SU-DHL-6 (cell line): ENCODE measurements at regions not wholly inside any gene's neighbourhood (a gene's known extent, or its start where the extent isn't known, plus 50 kb on each side); places are given as distances from the start of the nearest gene placed in this dataset.

Source experiments
- H2AFZ ChIP-seq: fragments of 200-600 bp; sonication (generic); 2 replicates; pipeline ENCODE4 v1.6.1; 2014; ENCODE audit warnings: low read depth, mild to moderate bottlenecking, moderate library complexity, mixed read lengths, antibody characterized with exemption, low read length; ENCODE audit not compliant: severe bottlenecking
- H3F3A ChIP-seq: fragments of 200-600 bp; shearing (Covaris generic); 2 replicates; pipeline ENCODE4 v1.6.0; 2016; ENCODE audit warnings: antibody characterized with exemption, mild to moderate bottlenecking; ENCODE audit not compliant: insufficient read depth
- H3K27ac ChIP-seq: fragments of 200-600 bp; sonication (generic); 2 replicates; pipeline ENCODE4 v1.5.1; 2016; ENCODE audit warnings: low read depth, mild to moderate bottlenecking, low read length, moderate library complexity, mixed read lengths
- H3K27me3 ChIP-seq: fragments of 200-600 bp; sonication (generic), shearing (Covaris generic); 2 replicates; pipeline ENCODE4 v1.6.0; 2014; ENCODE audit warnings: mild to moderate bottlenecking, low read length
- H3K36me3 ChIP-seq: fragments of 200-600 bp; sonication (generic); 2 replicates; pipeline ENCODE4 v1.6.1; 2014; ENCODE audit warnings: mild to moderate bottlenecking, low read length, mixed read lengths
- H3K4me2 ChIP-seq: fragments of 300-600, 200-600 bp; shearing (Covaris generic), sonication (generic); 2 replicates; pipeline ENCODE4 v1.6.0; 2014; ENCODE audit warnings: low read length, low read depth, mild to moderate bottlenecking; ENCODE audit not compliant: poor library complexity, severe bottlenecking
- H3K4me3 ChIP-seq: fragments of 200-600 bp; sonication (generic); 2 replicates; pipeline ENCODE4 v1.5.1; 2014; ENCODE audit warnings: antibody characterized with exemption, low read length, mild to moderate bottlenecking, mixed read lengths; ENCODE audit not compliant: insufficient read depth, poor library complexity, severe bottlenecking
- H3K79me2 ChIP-seq: fragments of 200-600 bp; sonication (generic); 2 replicates; pipeline ENCODE4 v1.6.1; 2014; ENCODE audit warnings: mild to moderate bottlenecking, low read length, moderate library complexity; ENCODE audit not compliant: insufficient read depth
- H3K9ac ChIP-seq: fragments of 200-600 bp; sonication (generic); 2 replicates; pipeline ENCODE4 v1.7.0; 2014; ENCODE audit warnings: mild to moderate bottlenecking, low read length
- H3K9me2 ChIP-seq: fragments of 200-600 bp; sonication (generic); replicated peaks from 2 replicates; pipeline ENCODE4 v1.6.1; 2014; ENCODE audit warnings: low read length; ENCODE audit not compliant: insufficient read depth
- H3K9me3 ChIP-seq: fragments of 200-600 bp; sonication (generic); 2 replicates; pipeline ENCODE4 v1.6.1; 2014; ENCODE audit warnings: low read length, mixed read lengths; ENCODE audit not compliant: insufficient read depth
- H4K20me1 ChIP-seq: fragments of 200-600 bp; sonication (generic); 2 replicates; pipeline ENCODE4 v1.6.1; 2014; ENCODE audit warnings: low read depth, mild to moderate bottlenecking, antibody characterized with exemption, low read length, moderate library complexity, mixed read lengths
- EZH2phosphoT487 ChIP-seq: fragments of 200-600 bp; sonication (generic), shearing (Covaris generic); conservative IDR thresholded peaks from 2 replicates; pipeline ENCODE4 v1.6.1; 2018; ENCODE audit warnings: mild to moderate bottlenecking, antibody characterized with exemption, low read length, moderate library complexity, mixed read lengths
- TF ChIP-seq, protein P1 (sequence below): fragments of 200-600 bp; sonication (generic); IDR thresholded peaks from one replicate; pipeline ENCODE4 v1.5.1; 2017; ENCODE audit warnings: antibody characterized with exemption, mild to moderate bottlenecking, low read length, moderate library complexity; ENCODE audit not compliant: insufficient read depth, poor library complexity, severe bottlenecking

DNA sequence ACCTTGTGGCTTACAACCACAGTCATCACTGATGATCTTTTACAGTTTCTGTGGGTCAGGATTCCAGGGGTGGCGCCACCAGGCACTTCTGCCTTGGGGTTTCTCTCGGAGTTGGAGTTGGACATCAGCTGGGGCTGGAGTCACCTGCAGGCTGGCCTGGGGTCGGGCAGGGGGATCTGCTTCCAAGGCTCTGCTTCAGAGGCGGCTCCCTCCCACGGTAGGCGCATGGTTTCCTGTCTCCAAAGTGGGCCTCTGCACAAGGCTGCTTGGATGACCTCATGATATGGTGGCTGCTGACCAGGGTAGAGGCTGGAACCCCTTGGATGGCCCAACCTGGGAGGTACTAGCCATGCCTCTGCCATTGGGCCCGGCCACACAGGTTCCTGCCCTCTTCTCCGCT, 170.6 kb upstream of the CIBAR2 start:
- Histone ChIP-seq H3K27ac (no peak overlapping the region), H3K9me3 (no peaks in the 10 kb centered on the region), H3K4me3 (no peak overlapping the region), H3F3A (no peaks in the 10 kb centered on the region), H4K20me1 (no peaks in the 10 kb centered on the region), H2AFZ (no peak overlapping the region), H3K36me3 (no peaks in the 10 kb centered on the region), H3K4me2 (no peak overlapping the region), H3K9me2 (no peaks in the 10 kb centered on the region), H3K27me3 (no peaks in the 10 kb centered on the region), H3K9ac (no peak overlapping the region), H3K79me2 (no peaks in the 10 kb centered on the region)
- TF ChIP-seq EZH2phosphoT487 = no peak
- TF ChIP-seq, protein P1, sequence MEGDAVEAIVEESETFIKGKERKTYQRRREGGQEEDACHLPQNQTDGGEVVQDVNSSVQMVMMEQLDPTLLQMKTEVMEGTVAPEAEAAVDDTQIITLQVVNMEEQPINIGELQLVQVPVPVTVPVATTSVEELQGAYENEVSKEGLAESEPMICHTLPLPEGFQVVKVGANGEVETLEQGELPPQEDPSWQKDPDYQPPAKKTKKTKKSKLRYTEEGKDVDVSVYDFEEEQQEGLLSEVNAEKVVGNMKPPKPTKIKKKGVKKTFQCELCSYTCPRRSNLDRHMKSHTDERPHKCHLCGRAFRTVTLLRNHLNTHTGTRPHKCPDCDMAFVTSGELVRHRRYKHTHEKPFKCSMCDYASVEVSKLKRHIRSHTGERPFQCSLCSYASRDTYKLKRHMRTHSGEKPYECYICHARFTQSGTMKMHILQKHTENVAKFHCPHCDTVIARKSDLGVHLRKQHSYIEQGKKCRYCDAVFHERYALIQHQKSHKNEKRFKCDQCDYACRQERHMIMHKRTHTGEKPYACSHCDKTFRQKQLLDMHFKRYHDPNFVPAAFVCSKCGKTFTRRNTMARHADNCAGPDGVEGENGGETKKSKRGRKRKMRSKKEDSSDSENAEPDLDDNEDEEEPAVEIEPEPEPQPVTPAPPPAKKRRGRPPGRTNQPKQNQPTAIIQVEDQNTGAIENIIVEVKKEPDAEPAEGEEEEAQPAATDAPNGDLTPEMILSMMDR = no peak

DNA sequence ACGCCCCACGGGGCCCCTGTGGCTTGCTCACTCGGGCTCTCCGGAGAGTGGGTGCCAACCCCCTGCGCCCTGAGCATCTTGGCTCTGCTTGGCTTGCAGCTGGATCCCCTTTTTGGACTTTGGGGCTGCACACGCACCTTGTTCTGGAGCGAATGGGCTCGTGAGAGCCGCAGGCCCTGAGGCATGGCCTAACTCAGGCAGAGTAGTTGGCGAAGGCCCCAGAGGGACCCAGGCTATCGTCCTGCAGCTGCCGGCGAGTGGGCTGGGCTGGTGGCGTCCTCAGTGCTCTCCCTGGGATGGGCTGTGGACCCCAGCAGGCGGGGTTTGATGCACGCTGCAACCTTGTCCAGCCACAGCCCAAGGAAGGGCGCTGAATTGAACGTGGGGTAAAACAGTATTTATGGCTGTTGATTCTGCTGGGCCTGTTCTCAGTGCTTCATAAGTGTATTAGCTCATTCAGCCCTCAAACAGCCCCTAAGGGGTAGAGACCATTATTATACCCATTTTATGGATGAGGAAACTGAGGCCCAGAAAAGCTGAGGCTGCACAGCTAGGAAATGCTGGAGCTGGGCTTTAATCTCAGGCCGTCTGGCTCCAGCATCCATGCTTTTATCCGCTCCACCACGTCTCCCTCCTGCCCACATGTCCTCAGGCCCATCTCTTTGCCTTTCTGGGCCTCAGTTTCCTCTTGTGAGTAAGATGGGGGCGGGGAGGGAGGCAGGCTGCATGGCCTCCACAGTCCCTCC, 171.2 kb upstream of the CIBAR2 start:
- H3K79me2 ChIP-seq = no peaks in the 10 kb centered on the region

DNA sequence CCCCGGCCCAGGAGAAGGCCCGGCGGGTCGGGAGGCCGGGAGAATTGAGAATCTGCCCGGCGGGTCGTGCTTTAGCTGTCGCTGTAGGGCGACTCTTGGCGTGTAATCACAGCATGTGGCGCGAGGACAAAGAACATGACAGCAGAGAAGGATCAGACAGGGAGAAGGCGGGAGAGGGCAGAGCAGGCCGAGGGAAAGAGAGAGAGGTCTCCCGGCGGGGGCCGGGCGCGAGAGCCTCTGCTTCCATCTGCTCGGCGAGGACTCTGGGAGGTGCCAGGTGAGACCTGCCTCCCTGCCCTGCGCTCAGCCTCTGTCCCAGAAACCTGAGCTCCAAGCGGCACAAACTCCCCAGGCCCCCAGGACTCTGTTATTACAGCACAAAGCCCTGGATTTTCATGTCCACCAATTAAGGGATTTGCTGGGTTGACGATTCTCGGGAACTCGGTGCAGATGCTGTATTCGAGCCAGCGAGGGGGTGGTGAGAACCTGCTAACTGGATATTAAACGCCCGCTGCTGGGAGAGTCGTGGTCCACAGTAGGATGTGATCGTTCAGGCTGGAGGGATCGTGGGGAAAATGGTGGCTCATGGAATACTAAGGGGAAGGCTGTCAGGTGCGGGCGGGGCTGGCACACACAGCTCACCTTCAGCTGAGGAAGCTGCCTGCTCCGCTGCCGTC, 172.0 kb upstream of the CIBAR2 start:
- Histone ChIP-seq H3K4me3 (no peak overlapping the region), H3K27me3 (no peaks in the 10 kb centered on the region)

More for the DNA sequence above, 171.2 kb upstream of the CIBAR2 start:
- Histone ChIP-seq H3K27me3 (no peaks in the 10 kb centered on the region), H4K20me1 (no peaks in the 10 kb centered on the region), H3K27ac (no peak overlapping the region), H3K36me3 (no peaks in the 10 kb centered on the region), H3K9me2 (no peaks in the 10 kb centered on the region), H2AFZ (no peak overlapping the region), H3K9ac (no peak overlapping the region), H3K4me3 (no peak overlapping the region), H3F3A (no peaks in the 10 kb centered on the region), H3K9me3 (no peaks in the 10 kb centered on the region), H3K4me2 (no peak overlapping the region)
- TF ChIP-seq, protein P1 = no peak
- no peak for TF ChIP-seq EZH2phosphoT487

More for the DNA sequence above, 172.0 kb upstream of the CIBAR2 start:
- TF ChIP-seq, protein P1 = no peak
- no peak for TF ChIP-seq EZH2phosphoT487
- Histone ChIP-seq H3K79me2 (no peaks in the 10 kb centered on the region), H3K9me3 (no peaks in the 10 kb centered on the region), H3F3A (no peaks in the 10 kb centered on the region), H3K4me2 (no peak overlapping the region), H3K27ac (no peak overlapping the region), H3K36me3 (no peaks in the 10 kb centered on the region), H2AFZ (no peak overlapping the region), H3K9ac (no peak overlapping the region), H4K20me1 (no peaks in the 10 kb centered on the region), H3K9me2 (no peaks in the 10 kb centered on the region)
